ENCODE measurements at regions not wholly inside any gene's neighbourhood (a gene's known extent, or its start where the extent isn't known, plus 50 kb on each side); places are given as distances from the start of the nearest gene placed in this dataset.
"Not testable (repeated sequence)": the region's sequence is repeated elsewhere in the genome, so short reads cannot be mapped to it uniquely, and the experiment has no call there.

- no peak for DNase-seq (ENCODE audit: insufficient read length, low spot score)
- no peak for TF ChIP-seq PAX5 (IDR thresholded peaks at IDR 0.05; ENCODE audit: insufficient read depth, low read length, severe bottlenecking)
- no peak for TF ChIP-seq SPI1 (IDR thresholded peaks at IDR 0.05; ENCODE audit: low read depth, low read length)
- TF ChIP-seq POLR2A (IDR thresholded peaks at IDR 0.05; ENCODE audit: low read depth, low read length) = no peak
- no peak for FAIRE-seq
Observed at GRCh38 chr15:62412686-62413085, 247.6 kb upstream of the C2CD4B start.

- FAIRE-seq (no peak), DNase-seq (ENCODE audit: insufficient read length, low spot score) (no peak)
- TF ChIP-seq SPI1 (IDR thresholded peaks at IDR 0.05; ENCODE audit: low read depth, low read length) (no peak), POLR2A (IDR thresholded peaks at IDR 0.05; ENCODE audit: low read depth, low read length) (no peak), POU2F2 (IDR thresholded peaks at IDR 0.05; ENCODE audit: low read depth, low read length) (no peak), PAX5 (IDR thresholded peaks at IDR 0.05; ENCODE audit: insufficient read depth, low read length, severe bottlenecking) (no peak), POLR2AphosphoS5 (IDR thresholded peaks at IDR 0.05; ENCODE audit: low read depth, low read length) (no peak), TAF1 (IDR thresholded peaks at IDR 0.05; ENCODE audit: low read depth, low read length) (no peak)
Observed at GRCh38 chr15:62413153-62413552, 248.1 kb upstream of the C2CD4B start.

- FAIRE-seq = no peak
- DNase-seq (ENCODE audit: insufficient read length, low spot score) = no peak
- TF ChIP-seq SPI1 (IDR thresholded peaks at IDR 0.05; ENCODE audit: low read depth, low read length) (no peak), TAF1 (IDR thresholded peaks at IDR 0.05; ENCODE audit: low read depth, low read length) (no peak)
Observed at GRCh38 chr15:62413786-62414185, 248.7 kb upstream of the C2CD4B start.

- no peak for TF ChIP-seq POLR2AphosphoS5 (IDR thresholded peaks at IDR 0.05; ENCODE audit: low read depth, low read length)
- no peak for TF ChIP-seq SPI1 (IDR thresholded peaks at IDR 0.05; ENCODE audit: low read depth, low read length)
- no peak for TF ChIP-seq TAF1 (IDR thresholded peaks at IDR 0.05; ENCODE audit: low read depth, low read length)
- no peak for TF ChIP-seq PAX5 (IDR thresholded peaks at IDR 0.05; ENCODE audit: insufficient read depth, low read length, severe bottlenecking)
- TF ChIP-seq POLR2A (IDR thresholded peaks at IDR 0.05; ENCODE audit: low read depth, low read length) = no peak
- TF ChIP-seq POU2F2 (IDR thresholded peaks at IDR 0.05; ENCODE audit: low read depth, low read length) = no peak
- FAIRE-seq = no peak
- DNase-seq (ENCODE audit: insufficient read length, low spot score) = no peak
Observed at GRCh38 chr15:62415498-62415897, 250.4 kb upstream of the C2CD4B start.

- FAIRE-seq (no peak), DNase-seq (ENCODE audit: insufficient read length, low spot score) (no peak)
- TF ChIP-seq POLR2AphosphoS5 (IDR thresholded peaks at IDR 0.05; ENCODE audit: low read depth, low read length) (no peak), TAF1 (IDR thresholded peaks at IDR 0.05; ENCODE audit: low read depth, low read length) (no peak), PAX5 (IDR thresholded peaks at IDR 0.05; ENCODE audit: insufficient read depth, low read length, severe bottlenecking) (no peak), SPI1 (IDR thresholded peaks at IDR 0.05; ENCODE audit: low read depth, low read length) (no peak), POLR2A (IDR thresholded peaks at IDR 0.05; ENCODE audit: low read depth, low read length) (no peak), POU2F2 (IDR thresholded peaks at IDR 0.05; ENCODE audit: low read depth, low read length) (no peak)
Observed at GRCh38 chr15:62416526-62416925, 251.4 kb upstream of the C2CD4B start.

- no peak for FAIRE-seq
- DNase-seq (ENCODE audit: insufficient read length, low spot score) = no peak
- no peak for TF ChIP-seq SPI1 (IDR thresholded peaks at IDR 0.05; ENCODE audit: low read depth, low read length)
- TF ChIP-seq PAX5 (IDR thresholded peaks at IDR 0.05; ENCODE audit: insufficient read depth, low read length, severe bottlenecking) = no peak
- no peak for TF ChIP-seq TAF1 (IDR thresholded peaks at IDR 0.05; ENCODE audit: low read depth, low read length)
- no peak for TF ChIP-seq POLR2A (IDR thresholded peaks at IDR 0.05; ENCODE audit: low read depth, low read length)
- TF ChIP-seq POU2F2 (IDR thresholded peaks at IDR 0.05; ENCODE audit: low read depth, low read length) = no peak
- TF ChIP-seq POLR2AphosphoS5 (IDR thresholded peaks at IDR 0.05; ENCODE audit: low read depth, low read length) = no peak
Observed at GRCh38 chr15:62417439-62417838, 252.4 kb upstream of the C2CD4B start.

GRCh38 chr15:62418496-62418895, 253.4 kb upstream of the C2CD4B start:
- not testable (repeated sequence) for DNase-seq (ENCODE audit: insufficient read length, low spot score); FAIRE-seq

- DNase-seq (ENCODE audit: insufficient read length, low spot score) (no peak), FAIRE-seq (no peak)
- TF ChIP-seq SPI1 (IDR thresholded peaks at IDR 0.05; ENCODE audit: low read depth, low read length) (no peak), POLR2AphosphoS5 (IDR thresholded peaks at IDR 0.05; ENCODE audit: low read depth, low read length) (no peak), POLR2A (IDR thresholded peaks at IDR 0.05; ENCODE audit: low read depth, low read length) (no peak), PAX5 (IDR thresholded peaks at IDR 0.05; ENCODE audit: insufficient read depth, low read length, severe bottlenecking) (no peak), POU2F2 (IDR thresholded peaks at IDR 0.05; ENCODE audit: low read depth, low read length) (no peak), TAF1 (IDR thresholded peaks at IDR 0.05; ENCODE audit: low read depth, low read length) (no peak)
Observed at GRCh38 chr15:62419192-62419591, 254.1 kb upstream of the C2CD4B start.

GRCh38 chr15:62420371-62420770, 255.3 kb upstream of the C2CD4B start:
- not testable (repeated sequence) for DNase-seq (ENCODE audit: insufficient read length, low spot score); FAIRE-seq

GRCh38 chr15:62421289-62421688, 256.2 kb upstream of the C2CD4B start:
- TF ChIP-seq PAX5 (IDR thresholded peaks at IDR 0.05; ENCODE audit: insufficient read depth, low read length, severe bottlenecking) (no peak), POU2F2 (IDR thresholded peaks at IDR 0.05; ENCODE audit: low read depth, low read length) (no peak), TAF1 (IDR thresholded peaks at IDR 0.05; ENCODE audit: low read depth, low read length) (no peak), POLR2A (IDR thresholded peaks at IDR 0.05; ENCODE audit: low read depth, low read length) (no peak), POLR2AphosphoS5 (IDR thresholded peaks at IDR 0.05; ENCODE audit: low read depth, low read length) (no peak), SPI1 (IDR thresholded peaks at IDR 0.05; ENCODE audit: low read depth, low read length) (no peak)
- DNase-seq (ENCODE audit: insufficient read length, low spot score) (no peak), FAIRE-seq (no peak)

GRCh38 chr15:62426387-62426956, 261.4 kb upstream of the C2CD4B start:
- DNase-seq (ENCODE audit: insufficient read length, low spot score) = no peak
- TF ChIP-seq POU2F2 (IDR thresholded peaks at IDR 0.05; ENCODE audit: low read depth, low read length) = no peak
- TF ChIP-seq POLR2AphosphoS5 (IDR thresholded peaks at IDR 0.05; ENCODE audit: low read depth, low read length) = no peak
- no peak for TF ChIP-seq PAX5 (IDR thresholded peaks at IDR 0.05; ENCODE audit: insufficient read depth, low read length, severe bottlenecking)
- TF ChIP-seq SPI1 (IDR thresholded peaks at IDR 0.05; ENCODE audit: low read depth, low read length) = no peak
- TF ChIP-seq TAF1 (IDR thresholded peaks at IDR 0.05; ENCODE audit: low read depth, low read length) = no peak
- TF ChIP-seq POLR2A (IDR thresholded peaks at IDR 0.05; ENCODE audit: low read depth, low read length) = no peak
- no peak for FAIRE-seq
